Kidney (tissue), 13 donors: ENCODE measurements at regions not wholly inside any gene's neighbourhood (a gene's known extent, or its start where the extent isn't known, plus 50 kb on each side); places are given as distances from the start of the nearest gene placed in this dataset.
"Not testable (repeated sequence)": the region's sequence is repeated elsewhere in the genome, so short reads cannot be mapped to it uniquely, and the experiment has no call there.

Experiments
- DNase-seq, 5 donors: peaks; one replicate each; pipeline ENCODE4 v3.0.0-alpha.2; 2013 to 2020
- FAIRE-seq: peaks from 2 replicates; lab custom pipeline; 2012; peaks lifted over from hg19 to GRCh38; lab: Jason Lieb, UNC
- H3K27ac ChIP-seq, 2 donors: one replicate each; pipeline ENCODE4 v1.7.0; 2013; ENCODE audit warnings: low read depth in 2 of 2, low read length in 2 of 2, inconsistent platforms in 1 of 2
- H3K27me3 ChIP-seq: one replicate; pipeline ENCODE4 v1.7.1; 2013; ENCODE audit warnings: low read length, inconsistent platforms; ENCODE audit not compliant: control insufficient read depth, insufficient read depth
- H3K36me3 ChIP-seq, 3 donors: one replicate each; pipeline versions ENCODE4 v1.7.0 to v1.7.1; 2013; ENCODE audit warnings: low read length in 3 of 3, control low read depth in 1 of 3, inconsistent platforms in 1 of 3; ENCODE audit not compliant: insufficient read depth in 3 of 3, control insufficient read depth in 2 of 3
- H3K4me1 ChIP-seq, 3 donors: one replicate each; pipeline versions ENCODE4 v1.7.0 to v1.7.1; 2013; ENCODE audit warnings: low read length in 3 of 3, inconsistent platforms in 1 of 3, low read depth in 1 of 3; ENCODE audit not compliant: control insufficient read depth in 2 of 3, insufficient read depth in 2 of 3
- H3K4me3 ChIP-seq, 3 donors: one replicate each; pipeline versions ENCODE4 v1.7.0 to v1.8.1; 2013; ENCODE audit warnings: low read length in 3 of 3, control low read depth in 1 of 3, inconsistent platforms in 1 of 3
- H3K9ac ChIP-seq, 3 donors: one replicate each; pipeline versions ENCODE4 v1.7.0 to v1.7.1; 2013; ENCODE audit warnings: low read length in 3 of 3, control low read depth in 1 of 3, inconsistent platforms in 1 of 3
- H3K9me3 ChIP-seq, 3 donors: one replicate each; pipeline versions ENCODE4 v1.7.0 to v1.7.1; 2013; ENCODE audit warnings: low read length in 3 of 3, control low read depth in 1 of 3, inconsistent platforms in 1 of 3; ENCODE audit not compliant: control insufficient read depth in 2 of 3, insufficient read depth in 1 of 3
- CTCF ChIP-seq: IDR thresholded peaks from 3 replicates; pipeline ENCODE4 v1.5.1; 2012; ENCODE audit warnings: mild to moderate bottlenecking, moderate library complexity, borderline replicate concordance; ENCODE audit not compliant: insufficient read depth; ENCODE audit errors: extremely low read depth
- intact Hi-C: fragments of 100-400 bp; cut with DNase I; formaldehyde crosslinking; loops from one replicate; pipeline ENCODE4 v1.11.1; 2022
- donor health status: control.
- donor health status: control.
- donor health status: control.
- donor health status: control.
- donor health status: control.
- donor health status: DM: yes; HTN: yes; CAD: no.
- donor health status: Normal renal cell carcinoma (clear cell type).

- intact Hi-C loops, H3K27ac ChIP-seq, H3K4me3 ChIP-seq: not testable (repeated sequence)
Observed at GRCh38 chr12:9284724-9285123, 76.5 kb upstream of the PZP start.

GRCh38 chr12:9284197-9284596 is 76.0 kb upstream of the PZP start:
- H3K9ac ChIP-seq, result peak overlapping the region in 1 of 3 donors; percentile 65
- intact Hi-C loops, H3K36me3 ChIP-seq, FAIRE-seq, H3K27ac ChIP-seq, H3K9me3 ChIP-seq, H3K27me3 ChIP-seq, H3K4me1 ChIP-seq: not testable (repeated sequence)
- peak overlapping the region in 2 of 3 donors; percentile 64 to 66 for H3K4me3 ChIP-seq
- peak in 3 of 5 donors; percentile 16 to 53 (median 35) for DNase-seq

More at GRCh38 chr12:9284724-9285123, 76.5 kb upstream of the PZP start:
- FAIRE-seq, H3K36me3 ChIP-seq, DNase-seq, H3K4me1 ChIP-seq, H3K27me3 ChIP-seq, H3K9me3 ChIP-seq, H3K9ac ChIP-seq: not testable (repeated sequence)

DNA sequence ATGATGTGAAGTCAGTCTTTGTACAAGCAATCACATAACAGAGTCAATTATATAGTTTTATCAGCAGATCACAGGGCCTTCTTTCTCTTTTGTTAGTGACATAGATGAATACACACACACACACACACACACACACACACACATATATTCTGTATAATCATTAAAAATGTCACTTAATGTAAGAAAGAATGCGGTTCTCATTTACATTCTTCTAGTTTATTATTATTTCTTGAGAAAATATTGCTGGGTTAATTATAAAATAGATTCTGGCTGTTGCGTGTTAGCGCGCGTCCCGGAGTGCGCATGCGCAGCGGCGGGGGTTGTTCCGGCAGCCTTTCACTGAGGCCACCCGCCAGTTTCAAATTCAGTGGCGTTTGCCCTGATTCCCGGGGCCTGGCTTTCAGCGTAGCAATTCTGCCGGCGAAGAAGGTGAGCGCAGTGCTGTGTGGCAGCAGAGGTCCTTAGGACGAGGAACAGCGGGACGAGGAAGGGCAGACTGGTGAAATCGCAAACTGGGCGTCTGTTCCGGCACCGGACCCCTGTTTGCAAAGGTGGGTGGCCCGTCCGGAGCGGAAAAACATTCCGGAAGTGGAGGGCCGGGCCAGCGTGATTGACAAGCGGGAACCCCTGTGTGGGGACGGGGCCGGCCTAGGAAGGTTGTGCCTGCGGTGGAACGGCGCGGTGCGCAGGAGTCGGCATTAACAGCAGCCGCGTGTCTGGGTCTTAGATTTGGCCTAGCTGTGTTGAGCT is 75.3 kb upstream of the PZP start:
- peak overlapping the region; percentile 19 to 55 (median 34) for H3K9ac ChIP-seq
- H3K27me3 ChIP-seq, FAIRE-seq, H3K9me3 ChIP-seq, intact Hi-C loops, H3K36me3 ChIP-seq, H3K4me1 ChIP-seq: not testable (repeated sequence)
- peak; percentile 75 to 91 (median 85) for DNase-seq
- peak overlapping the region in 2 of 3 donors; percentile 66 to 79 for H3K4me3 ChIP-seq
- H3K27ac ChIP-seq, result peak overlapping the region in 1 of 2 donors; percentile 80

DNA sequence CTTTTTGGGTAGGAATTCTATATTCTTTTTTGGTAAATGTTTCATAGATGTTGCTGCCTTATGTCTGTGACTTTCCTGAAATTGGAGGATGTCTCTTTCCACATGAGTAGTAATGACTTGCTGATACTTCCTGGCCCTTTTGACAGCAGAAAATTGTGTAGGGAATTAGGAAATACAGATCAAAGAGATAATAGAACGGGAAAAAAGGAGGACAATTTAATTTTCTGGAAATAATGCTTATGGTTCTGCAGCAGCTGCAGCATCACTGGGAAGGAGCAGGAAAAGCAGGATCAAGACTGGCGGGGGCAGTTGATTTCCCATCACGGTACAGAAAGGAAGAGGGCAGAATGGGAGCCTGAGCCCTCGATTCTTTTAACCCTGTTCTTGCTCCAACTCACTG is 68.8 kb upstream of the PZP start:
- Histone ChIP-seq H3K36me3 (no peaks in the 10 kb centered on the region), H3K4me3 (no peak overlapping the region), H3K27ac (no peak overlapping the region), H3K4me1 (no peaks in the 10 kb centered on the region), H3K27me3 (no peaks in the 10 kb centered on the region), H3K9me3 (no peaks in the 10 kb centered on the region), H3K9ac (no peak overlapping the region)
- intact Hi-C loops, result no loop called here
- TF ChIP-seq CTCF, result no peak
- FAIRE-seq (no peak), DNase-seq (no peak)

- Histone ChIP-seq H3K36me3 (no peaks in the 10 kb centered on the region), H3K4me1 (no peaks in the 10 kb centered on the region), H3K4me3 (no peak overlapping the region), H3K9ac (no peak overlapping the region), H3K27me3 (no peaks in the 10 kb centered on the region), H3K9me3 (no peaks in the 10 kb centered on the region), H3K27ac (no peak overlapping the region)
- no peak for DNase-seq
- intact Hi-C loops, result no loop called here
- no peak for FAIRE-seq
- TF ChIP-seq CTCF, result no peak
Observed at GRCh38 chr12:9273276-9273675, 65.1 kb upstream of the PZP start.
